Endometrial microvascular endothelial cells (primary cell): ENCODE measurements at regions not wholly inside any gene's neighbourhood (a gene's known extent, or its start where the extent isn't known, plus 50 kb on each side); places are given as distances from the start of the nearest gene placed in this dataset.
"Not testable (repeated sequence)": the region's sequence is repeated elsewhere in the genome, so short reads cannot be mapped to it uniquely, and the experiment has no call there.

Experiments used
- in situ Hi-C: cut with HindIII; loops from 2 replicates; pipeline ENCODE4 v1.10.0; 2017; ENCODE audit warnings: low sequenced_read_pairs, low pct_unique_long_range_greater_than_20kb; ENCODE audit errors: inconsistent ontology term

DNA sequence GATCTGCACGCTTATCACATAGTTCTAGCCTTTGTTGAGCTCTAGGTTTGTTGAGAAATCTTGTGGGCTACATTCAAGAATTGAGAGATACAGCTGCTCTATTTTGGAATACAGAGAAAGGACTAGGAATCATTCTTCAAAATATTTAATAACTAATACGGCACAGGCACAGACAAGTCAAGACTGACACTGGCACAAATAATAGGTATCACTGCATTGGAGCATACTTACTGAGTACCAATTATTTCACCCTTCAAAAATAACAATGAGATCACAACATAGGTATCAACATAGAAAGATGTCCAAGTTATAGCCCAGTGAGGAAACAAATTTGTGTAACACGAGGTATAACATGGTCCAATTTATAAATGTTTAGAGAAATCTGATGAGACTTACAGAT is 133.7 kb upstream of the TSC22D2 start:
- in situ Hi-C loops: no loop called here

DNA sequence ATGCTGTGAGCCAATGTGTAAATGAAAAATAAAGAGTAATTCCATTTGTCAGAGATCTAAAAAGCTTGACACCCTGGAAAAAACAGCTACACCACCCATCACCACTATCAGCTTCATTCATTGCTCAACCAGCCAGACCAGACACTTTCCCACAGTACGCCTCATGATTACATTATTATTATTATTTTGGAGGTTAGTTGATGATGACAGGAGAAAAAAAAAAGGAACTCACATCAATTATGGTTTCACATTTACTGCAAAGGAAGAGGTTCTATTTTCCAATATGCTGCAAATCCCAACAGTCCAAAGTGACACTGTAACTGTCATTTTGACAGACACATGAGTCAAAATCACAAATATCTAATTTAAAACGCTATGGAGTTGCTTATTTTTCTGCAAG is 134.7 kb upstream of the TSC22D2 start:
- in situ Hi-C loops: no loop called here

DNA sequence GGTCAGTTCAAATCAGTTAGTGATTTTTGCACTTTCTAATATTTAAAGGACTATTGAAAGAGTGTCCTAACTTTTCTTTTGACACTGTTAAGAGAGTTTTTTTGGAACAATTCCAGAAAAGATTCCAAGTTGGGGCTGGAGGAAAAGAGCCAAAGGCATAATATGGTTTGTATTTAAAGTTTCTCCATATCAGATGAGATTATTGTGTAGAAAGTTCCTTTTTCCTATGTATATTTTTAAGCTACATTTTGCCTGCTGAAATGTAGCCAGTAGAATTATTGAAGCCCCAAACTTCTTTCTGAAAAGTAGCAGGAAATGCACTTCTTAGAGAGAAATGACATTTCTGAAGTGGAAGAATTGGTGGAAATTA is 136.5 kb upstream of the TSC22D2 start:
- in situ Hi-C loops: no loop called here

DNA sequence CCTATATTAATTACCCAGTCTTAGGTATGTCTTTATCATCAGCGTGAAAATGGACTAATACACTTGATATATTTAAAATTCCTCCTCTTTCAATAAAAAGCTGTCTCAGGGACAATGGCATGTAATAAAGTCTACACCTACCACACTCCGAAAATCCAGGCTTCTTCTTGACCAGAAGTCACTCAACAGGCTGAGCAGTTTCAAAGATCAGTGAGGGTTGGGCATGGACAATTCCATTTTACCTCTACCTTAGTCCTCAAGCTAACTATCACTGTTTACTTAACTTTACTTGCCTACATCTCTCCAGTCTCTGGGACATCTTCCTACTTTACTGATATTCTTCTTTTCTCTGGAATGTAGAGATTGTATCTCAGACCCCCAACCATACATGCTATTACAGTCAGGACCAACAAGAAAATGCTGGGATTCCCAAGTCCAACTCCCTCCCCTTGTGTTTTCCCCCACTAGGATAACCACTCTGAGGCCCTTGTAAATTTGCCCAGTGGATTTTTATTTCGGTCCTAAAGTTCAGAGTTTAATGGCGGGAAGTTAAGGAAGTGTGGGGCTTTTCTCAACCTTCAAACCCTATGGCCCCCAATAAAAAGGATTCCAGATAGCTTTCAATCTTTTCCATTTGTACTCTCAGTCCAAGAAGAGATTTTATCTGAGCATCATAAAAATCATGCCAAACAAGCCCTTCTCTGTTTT is 137.1 kb upstream of the TSC22D2 start:
- in situ Hi-C loops: no loop called here

DNA sequence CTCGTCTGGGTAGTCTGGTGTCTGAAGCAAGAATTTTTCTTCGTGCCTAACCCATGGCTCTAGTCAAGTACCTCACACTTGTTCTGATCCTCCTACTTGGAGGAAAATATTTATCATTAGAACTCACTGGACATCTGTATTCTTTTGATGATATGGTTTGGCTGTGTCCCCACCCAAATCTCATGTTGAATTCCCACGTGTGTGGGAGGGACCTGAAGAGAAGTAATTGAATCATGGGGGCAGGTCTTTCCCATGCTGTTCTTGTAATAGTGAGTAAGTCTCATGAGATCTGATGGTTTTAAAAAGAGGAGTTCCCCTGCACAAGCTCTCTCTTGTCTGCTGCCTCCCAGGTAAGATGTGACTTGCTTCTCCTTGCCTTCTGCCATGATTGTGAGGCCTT is 137.7 kb upstream of the TSC22D2 start:
- in situ Hi-C loops: not testable (repeated sequence)

DNA sequence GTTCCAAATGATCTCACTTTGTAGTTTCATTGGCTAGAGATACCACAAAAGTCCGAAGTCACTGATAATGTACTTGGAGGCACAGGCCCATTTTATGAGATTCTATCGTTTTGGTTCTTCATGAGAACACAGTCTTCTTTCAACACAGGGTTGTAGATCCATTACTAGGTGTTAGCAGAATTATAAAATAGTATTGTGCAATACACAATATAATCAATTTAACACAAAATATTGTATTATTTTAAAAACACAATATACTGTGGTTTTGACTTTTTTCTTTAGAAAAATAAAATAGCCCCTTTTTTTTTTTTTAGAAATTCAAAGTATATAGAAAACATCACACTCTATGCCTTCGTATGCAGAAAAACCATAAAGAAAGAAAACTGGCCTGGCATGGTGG is 138.6 kb upstream of the TSC22D2 start:
- in situ Hi-C loops: no loop called here

DNA sequence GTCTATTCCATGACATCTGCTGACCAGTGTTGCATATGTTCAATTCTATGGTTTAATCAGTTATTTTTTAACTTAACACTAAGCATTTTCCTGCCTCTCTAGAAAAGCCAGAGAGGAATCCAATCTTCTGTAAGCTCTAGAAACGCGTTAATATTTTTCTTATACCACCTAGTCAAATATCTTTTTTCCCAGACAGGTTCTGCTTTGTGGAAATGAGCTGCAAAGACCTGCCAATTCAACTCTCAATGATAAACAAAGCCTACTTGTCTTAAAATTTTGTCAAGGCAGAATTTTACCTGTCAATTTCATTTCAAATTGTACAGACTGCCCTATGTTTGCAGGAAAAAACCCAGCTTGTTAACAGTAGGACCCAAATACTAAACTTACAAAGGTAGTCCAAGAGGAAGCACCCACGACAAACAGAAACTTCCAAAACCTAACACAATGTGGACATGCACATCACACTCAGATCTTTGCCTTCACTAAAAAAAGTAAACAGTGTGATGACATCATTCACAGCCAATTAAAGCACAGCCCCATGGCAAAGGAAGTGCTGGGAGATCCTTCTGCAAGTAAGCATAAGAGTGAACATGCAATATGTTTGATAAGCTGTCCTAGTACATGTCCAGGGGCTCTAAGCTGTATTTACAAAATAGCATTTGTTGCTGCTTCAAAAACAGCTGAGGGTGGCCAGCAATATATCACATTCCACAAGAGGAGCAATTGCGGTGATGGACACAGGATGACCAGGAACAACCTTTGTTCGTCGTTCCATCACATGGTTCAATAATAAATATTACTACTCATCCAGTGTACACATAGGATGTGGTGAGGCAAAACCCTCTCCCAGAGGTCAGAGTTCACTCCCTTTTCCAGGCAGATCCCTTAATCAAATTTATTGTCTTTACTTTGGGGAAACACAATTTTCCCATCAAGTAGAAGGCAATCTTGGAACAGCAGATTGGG is 139.4 kb upstream of the TSC22D2 start:
- in situ Hi-C loops: no loop called here

DNA sequence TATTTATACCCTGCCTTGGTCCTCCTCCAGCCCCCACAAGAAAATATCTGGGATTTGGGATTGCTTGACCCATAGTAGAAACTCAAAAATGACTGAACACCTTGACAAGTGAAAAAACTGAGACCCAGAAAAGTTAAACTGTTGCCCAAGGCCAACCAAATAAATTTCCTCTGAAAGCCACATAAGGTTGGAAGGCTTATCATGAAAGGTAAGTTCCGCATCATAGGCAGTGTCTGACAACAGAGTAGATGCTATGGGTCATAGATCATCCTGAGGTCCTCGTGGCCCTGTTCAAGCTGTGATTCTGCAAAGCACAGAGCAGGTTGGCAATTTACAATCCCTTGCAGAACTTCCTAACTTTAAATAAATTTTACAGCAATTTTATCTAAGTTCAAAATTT is 140.8 kb upstream of the TSC22D2 start:
- in situ Hi-C loops: no loop called here

DNA sequence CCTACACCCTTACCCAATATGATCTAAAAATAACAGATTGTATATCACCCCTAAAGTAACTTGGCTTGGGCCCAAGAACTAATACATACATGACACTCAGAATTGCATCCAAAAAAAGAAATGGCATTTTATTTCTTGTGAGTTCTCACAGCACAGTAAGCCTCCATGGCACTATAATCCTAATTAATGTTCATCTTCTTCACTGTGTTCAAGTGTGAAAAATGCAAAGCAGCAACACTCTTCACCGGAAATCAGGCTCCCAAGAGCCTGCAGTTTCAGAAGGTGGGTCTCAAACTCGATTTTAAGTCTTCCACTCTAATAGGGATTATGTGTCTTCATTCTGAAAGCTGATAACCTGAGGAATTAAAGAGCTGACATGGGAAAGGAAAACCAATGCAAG is 142.8 kb upstream of the TSC22D2 start:
- in situ Hi-C loops: no loop called here

DNA sequence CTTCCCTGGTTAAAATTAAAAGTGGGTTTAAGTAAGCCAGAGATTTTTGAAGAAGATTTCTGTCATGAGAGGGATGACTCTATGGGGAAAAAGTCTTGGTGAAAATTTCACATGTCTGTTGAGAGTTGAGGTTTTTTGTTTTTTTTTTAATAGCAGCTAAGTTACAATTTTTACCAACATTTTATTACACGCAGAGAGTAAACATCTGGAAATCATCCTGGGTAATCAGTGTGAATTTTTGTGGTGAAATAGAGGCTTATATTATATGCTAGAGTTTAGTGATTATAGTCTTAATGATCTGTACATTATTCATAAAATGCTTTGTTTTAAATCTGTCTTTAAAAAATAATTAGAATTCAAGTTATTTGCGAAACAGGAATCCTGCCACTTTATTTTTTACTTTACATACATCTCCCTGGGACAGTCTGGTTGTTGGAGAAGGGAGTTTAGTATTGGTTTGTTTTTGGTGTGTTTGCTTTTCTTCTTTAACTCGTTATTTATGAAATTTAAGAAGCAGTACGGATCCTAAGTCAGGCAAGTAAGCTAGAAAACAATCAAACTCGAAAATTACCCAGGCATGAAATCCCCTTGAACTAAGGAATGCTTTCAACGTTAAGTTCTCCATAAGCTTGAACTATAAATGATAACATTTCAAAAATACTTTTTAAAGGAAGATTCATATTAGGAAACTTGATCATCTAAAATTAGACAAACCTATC is 143.4 kb upstream of the TSC22D2 start:
- in situ Hi-C loops: no loop called here

DNA sequence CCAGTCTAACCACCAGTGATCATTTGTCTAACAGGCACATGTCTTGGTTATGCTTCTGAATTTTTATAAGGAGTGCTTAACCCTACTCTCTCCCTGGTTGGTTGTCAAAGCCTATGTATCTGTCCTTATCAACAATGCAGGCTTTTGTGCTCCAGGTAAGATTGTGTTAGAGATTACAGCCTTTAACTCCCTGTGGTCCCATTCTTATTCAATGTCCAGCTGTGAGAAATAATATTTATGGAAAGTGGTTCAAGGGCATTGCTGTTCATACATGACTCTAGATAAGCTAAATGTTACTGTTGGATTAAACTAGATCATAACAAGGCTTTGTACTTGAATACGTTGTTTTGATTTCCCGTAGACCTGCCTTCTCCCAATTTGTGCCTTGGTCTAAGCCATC is 146.1 kb upstream of the TSC22D2 start:
- in situ Hi-C loops: no loop called here

DNA sequence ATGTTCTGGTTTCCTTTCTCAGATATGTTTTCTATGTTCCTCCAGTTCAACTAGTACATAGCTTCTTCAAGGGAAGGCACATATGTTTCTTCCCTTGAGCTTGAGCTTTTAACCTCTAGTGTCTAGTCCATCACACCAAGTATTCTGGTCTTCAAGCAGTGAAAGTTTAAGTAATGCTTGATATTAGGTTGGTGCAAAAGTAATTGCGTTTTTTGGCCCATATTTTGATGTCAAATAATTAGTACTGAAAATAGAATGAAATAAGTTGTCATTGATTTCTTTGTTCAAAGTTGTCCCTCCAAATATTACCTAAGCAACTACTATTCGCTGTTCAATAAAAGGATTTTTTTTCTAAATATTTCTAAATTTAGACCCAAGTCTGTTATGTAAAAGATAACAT is 146.7 kb upstream of the TSC22D2 start:
- in situ Hi-C loops: no loop called here

DNA sequence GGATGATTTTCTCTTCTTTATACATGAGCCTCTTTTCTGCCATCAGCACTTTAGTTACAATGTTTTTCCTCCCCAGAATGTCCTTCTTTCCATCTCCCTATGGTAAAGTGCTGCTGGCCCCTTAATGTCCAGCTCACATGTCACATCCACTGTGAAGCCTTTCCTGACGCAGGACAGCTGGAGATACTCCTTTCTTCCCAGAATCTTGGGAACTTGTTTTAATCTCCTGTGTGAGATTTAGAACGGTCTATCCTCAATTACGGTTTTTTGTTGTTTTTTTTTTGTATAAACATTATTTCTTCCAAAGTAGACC is 147.7 kb upstream of the TSC22D2 start:
- in situ Hi-C loops: no loop called here

DNA sequence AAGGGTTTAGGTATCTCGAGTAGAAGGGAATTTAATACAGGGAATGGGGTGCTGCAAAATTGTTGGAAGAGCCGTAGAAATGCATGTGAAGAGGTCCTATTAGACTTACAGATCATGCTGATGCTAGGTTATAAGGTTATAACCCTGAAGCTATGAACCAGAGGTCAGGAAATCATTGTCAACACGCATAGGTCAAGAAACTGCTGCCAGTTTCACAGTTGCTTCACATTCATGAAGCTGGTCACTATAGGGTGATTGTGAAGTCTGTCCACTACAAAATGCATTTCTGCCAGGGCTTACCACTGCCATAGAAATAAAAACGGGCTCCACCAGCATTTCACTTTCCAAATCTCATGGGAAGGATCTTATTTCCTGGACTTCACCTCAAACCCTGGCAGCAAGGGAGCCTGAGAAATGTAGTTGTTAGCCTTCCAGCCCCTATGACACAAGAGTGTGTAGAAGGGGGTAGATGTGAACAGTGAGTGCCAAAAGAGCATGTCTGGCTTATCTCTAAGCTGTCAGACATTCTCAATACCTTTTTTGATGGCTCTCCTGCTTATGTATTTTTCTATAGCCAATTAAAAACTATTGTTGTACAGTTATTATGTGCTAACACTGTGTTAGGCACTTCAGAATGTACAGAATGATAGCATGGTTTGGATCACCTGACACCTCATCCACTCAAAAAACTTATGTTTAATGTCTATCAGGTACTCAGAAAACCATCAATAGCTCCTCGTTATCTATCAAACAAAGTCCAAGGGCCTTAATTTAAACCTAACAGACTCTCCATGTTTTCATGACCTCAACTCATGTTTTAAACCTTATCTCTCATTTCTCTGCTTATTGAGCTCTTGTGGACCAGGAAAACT is 148.3 kb upstream of the TSC22D2 start:
- in situ Hi-C loops: loop anchor here (10.0 kb wide), 1 partner anchor 95 kb away; no protein-coding TSS in a partner anchor

DNA sequence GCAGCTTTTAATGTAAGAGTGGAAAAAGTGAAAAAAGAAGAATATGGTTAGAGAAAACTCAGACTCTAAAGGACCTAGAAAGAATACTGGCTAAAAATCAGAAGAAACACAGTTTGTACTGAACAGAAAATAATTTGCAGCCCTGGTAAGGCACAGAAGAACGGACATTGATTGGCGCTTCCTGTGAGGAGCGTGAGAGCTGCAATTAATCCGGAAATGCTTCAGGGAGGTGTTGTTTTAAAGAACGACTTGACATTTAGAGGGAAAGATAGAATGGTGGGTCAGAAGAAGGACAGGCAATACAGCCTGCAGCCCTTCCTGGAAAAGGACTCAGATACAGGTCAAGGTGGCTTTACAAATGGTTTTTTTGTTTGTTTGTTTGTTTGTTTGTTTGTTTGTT is 151.3 kb upstream of the TSC22D2 start:
- in situ Hi-C loops: loop anchor here (10.0 kb wide), 1 partner anchor 98 kb away; no protein-coding TSS in a partner anchor

DNA sequence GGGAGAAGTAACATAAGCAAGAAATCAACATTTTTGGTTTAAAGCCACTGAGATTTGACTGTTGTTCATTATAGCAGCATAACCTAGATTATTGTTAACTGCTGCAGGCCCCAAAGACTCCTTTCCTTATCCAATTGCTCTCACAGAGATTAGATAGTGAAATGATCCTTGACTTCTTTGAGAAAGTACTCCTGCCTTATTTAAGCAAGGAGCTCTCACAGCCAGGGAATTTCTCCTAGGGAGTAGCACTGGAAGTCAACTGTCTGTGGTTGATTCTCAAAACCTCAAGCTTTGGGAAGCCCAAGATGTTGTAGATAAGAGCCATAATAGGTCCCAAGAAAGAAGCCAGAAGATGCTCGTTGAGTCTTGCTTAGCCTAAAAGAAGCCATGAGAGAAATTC is 151.8 kb upstream of the TSC22D2 start:
- in situ Hi-C loops: loop anchor here (10.0 kb wide), 1 partner anchor 98 kb away; no protein-coding TSS in a partner anchor

DNA sequence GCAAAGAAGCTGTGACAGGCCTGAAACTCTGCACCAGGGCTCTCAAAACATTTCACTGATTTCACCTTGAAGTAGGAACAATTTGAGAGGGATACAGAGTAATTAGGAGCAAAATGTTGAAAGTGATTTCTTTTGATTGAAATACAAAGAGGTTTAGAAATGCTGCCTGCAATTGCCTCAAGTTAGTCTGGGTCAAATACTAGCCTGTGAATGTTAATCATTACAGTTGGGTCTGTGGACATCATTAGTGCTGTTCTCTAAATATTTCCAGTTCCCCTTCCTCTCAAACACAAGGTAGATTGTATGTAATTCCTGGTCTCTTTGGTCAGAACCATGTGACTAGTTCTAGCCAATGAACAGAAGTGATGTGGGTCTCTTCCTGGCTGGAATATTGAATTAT is 152.3 kb upstream of the TSC22D2 start:
- in situ Hi-C loops: loop anchor here (10.0 kb wide), 1 partner anchor 99 kb away; no protein-coding TSS in a partner anchor

DNA sequence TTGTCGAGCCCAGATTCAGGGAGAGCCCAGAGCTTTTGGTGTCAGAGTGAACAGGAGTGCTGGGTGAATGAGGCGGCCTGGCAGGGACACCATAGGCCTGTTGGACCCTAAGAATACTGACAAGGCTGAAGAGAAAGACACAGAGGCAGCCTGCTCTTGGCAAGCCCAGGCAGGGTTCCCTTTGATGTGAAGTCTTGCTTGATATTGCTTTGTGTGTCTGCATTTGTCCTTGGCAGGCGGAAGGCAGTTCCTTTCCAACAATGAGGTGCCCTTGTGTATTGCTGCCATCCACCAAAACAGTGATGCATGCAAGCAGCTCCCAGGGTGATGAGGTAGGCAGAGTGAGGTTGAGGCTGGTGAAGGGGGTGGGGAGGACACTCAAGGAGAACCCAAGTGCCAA is 152.7 kb upstream of the TSC22D2 start:
- in situ Hi-C loops: loop anchor here (10.0 kb wide), 1 partner anchor 99 kb away; no protein-coding TSS in a partner anchor

DNA sequence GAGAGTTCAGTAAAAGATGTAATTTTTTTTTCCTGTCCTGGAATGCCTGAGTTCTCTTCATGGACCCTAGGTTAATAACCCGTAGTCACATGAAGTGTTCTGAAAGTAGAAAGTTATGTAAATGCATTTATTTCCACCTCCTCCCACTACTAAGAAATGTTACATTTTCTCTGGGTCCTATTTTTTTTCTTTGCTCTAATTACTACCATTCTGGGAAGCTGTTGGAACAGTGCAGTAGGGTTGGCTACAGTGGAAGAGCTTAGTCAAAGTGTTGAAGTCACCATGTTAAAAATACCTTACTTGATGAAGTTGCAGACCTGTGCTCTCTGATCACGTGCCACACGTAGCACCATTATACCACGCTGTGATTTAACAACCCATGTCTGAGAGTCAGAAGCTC is 153.8 kb upstream of the TSC22D2 start:
- in situ Hi-C loops: loop anchor here (10.0 kb wide), 1 partner anchor 100 kb away; no protein-coding TSS in a partner anchor
